ENCODE measurements at regions not wholly inside any gene's neighbourhood (a gene's known extent, or its start where the extent isn't known, plus 50 kb on each side); places are given as distances from the start of the nearest gene placed in this dataset.

DNA sequence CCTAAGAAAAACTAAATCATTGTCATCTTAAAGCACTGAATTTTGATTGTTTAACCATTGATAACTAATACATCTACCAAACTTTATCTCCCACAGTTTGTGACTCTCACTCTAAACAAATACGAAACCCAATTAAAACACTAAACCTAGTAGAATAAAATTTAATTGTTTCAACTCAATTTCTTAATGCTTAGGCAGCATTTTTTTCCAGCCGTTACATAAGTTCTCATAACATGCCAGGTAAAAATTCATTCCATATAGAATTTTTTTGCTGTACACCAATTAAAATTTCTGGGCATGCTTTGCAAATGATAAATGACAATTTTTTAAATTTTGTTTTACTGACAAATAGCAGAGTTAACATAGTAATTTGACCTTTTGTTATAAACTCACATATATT, 658.2 kb upstream of the FLRT2 start:
- no peak for TF ChIP-seq POLR2AphosphoS5 (IDR thresholded peaks at IDR 0.05)
- TF ChIP-seq SMC3 (conservative IDR thresholded peaks at IDR 0.05; ENCODE audit: poor library complexity), result no peak
- TF ChIP-seq, protein P1, sequence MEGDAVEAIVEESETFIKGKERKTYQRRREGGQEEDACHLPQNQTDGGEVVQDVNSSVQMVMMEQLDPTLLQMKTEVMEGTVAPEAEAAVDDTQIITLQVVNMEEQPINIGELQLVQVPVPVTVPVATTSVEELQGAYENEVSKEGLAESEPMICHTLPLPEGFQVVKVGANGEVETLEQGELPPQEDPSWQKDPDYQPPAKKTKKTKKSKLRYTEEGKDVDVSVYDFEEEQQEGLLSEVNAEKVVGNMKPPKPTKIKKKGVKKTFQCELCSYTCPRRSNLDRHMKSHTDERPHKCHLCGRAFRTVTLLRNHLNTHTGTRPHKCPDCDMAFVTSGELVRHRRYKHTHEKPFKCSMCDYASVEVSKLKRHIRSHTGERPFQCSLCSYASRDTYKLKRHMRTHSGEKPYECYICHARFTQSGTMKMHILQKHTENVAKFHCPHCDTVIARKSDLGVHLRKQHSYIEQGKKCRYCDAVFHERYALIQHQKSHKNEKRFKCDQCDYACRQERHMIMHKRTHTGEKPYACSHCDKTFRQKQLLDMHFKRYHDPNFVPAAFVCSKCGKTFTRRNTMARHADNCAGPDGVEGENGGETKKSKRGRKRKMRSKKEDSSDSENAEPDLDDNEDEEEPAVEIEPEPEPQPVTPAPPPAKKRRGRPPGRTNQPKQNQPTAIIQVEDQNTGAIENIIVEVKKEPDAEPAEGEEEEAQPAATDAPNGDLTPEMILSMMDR (IDR thresholded peaks at IDR 0.05; ENCODE audit: poor library complexity, severe bottlenecking), result no peak
- no peak for TF ChIP-seq TAF1 (IDR thresholded peaks at IDR 0.05; ENCODE audit: low read depth)
- no peak for TF ChIP-seq RAD21 (conservative IDR thresholded peaks at IDR 0.05)
